GM18951 (cell line): ENCODE measurements at regions not wholly inside any gene's neighbourhood (a gene's known extent, or its start where the extent isn't known, plus 50 kb on each side); places are given as distances from the start of the nearest gene placed in this dataset.

Experiments
- POLR2A ChIP-seq: IDR thresholded peaks from 4 replicates; pipeline ENCODE4 v1.6.1; 2011; ENCODE audit warnings: mild to moderate bottlenecking; ENCODE audit not compliant: insufficient read length, insufficient read depth; ENCODE audit errors: extremely low read depth
- in situ Hi-C: fragments of 300-500 bp; cut with MboI; formaldehyde crosslinking; loops from one replicate; pipeline ENCODE4 v1.12.0; 2022; ENCODE audit warnings: low sequenced_read_pairs, mixed read lengths, inconsistent platforms; ENCODE audit not compliant: unreplicated experiment

DNA sequence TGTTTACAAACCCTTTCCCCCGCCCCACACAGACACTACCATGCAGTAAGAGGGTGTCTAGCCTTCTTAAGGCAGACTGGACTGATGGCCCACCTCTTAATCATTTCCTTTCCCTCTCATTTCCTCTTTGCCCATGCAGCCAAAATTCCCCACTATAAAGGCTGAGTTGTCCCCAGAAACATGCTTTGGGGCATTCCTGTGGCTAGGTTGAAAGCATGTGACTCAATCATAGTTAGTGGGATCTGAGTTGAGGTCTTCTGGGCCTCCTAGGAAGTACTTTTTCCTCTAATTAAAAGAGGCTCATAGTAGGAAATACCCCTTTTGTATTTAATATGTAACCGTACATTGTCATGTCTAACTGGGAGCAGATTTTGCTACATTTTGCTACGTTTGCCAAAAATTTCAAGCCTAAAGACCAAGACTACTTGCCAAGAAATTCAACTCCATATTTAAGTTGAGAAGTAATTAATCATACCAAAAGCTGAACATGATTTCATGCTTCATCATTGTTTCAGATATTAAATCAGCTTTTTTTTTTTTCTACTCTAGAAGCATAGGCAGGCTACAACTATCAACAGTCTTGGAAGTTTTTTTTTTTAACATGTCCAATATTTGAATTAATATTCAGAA lies 174.7 kb downstream of the ADGRL4 start:
- TF ChIP-seq POLR2A: no peak
- in situ Hi-C loops: loop anchor here (25.0 kb wide), 1 partner anchor 530 kb away; no protein-coding TSS in a partner anchor

DNA sequence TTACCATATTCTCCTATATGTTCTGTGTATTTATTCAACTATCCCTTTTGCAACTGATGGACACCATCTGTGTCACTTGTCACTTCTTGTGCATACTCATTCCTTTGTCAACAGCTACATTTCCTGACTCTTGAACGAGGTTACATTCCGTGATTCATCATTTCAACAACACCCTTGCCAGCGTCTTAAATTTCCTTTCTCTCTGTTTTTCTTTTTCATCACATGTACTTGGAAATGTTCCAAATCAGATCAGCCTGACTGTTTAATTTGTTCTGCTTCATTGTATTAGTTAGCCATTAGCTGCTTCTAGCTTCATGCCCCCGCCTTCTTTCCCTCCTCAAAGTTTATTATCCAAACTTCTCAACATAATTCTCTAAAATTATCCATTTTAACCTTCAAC lies 173.0 kb downstream of the ADGRL4 start:
- TF ChIP-seq POLR2A: no peak
- in situ Hi-C loops: loop anchor here (25.0 kb wide), 1 partner anchor 529 kb away; no protein-coding TSS in a partner anchor

DNA sequence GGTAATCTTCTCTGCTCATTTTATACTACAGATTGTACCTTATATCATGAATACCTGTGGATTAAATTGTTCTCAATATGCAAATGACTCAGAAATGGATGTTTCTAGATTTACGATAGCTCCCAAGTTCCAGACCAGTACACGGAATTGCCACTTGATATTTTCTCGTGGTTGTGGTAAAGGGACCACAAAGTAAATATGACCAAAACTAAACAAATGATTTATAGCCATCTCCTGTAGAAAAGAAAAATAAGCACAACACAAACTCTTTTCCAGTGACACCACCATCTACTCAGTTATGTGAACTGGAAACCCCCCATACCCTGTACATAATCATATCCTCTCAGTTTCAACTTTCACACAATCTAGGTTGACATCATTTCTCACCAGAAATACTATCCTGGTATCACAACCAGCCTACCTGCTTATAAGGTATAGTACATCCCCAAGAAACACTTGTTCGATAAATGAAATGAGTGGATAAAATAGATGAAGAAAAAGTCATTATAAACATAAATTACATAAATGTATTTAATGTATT lies 172.3 kb downstream of the ADGRL4 start:
- no peak for TF ChIP-seq POLR2A

DNA sequence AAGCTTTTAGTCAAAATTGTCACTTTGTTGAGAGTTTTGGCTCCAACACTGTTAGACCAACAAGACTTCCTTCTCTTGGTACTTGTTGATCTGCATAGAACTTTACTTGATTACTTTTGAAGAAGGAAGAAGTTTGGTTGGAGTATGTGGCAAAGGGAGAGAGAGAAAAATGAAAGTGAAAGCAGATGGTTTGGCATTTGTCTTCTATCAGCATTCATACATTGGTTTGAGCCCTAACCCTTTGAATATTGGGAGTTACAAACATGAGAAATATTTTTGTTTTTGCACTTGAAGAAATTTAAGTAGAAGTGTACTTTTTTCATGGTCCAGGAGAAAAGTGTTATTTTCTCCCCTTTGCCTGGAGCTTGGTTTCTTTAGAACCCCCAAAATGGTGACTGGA lies 169.8 kb downstream of the ADGRL4 start:
- in situ Hi-C loops: loop anchor here (25.0 kb wide), 1 partner anchor 526 kb away; no protein-coding TSS in a partner anchor
- no peak for TF ChIP-seq POLR2A

More for the DNA sequence above, 172.3 kb downstream of the ADGRL4 start:
- in situ Hi-C loops: loop anchor here (25.0 kb wide), 1 partner anchor 528 kb away; no protein-coding TSS in a partner anchor

DNA sequence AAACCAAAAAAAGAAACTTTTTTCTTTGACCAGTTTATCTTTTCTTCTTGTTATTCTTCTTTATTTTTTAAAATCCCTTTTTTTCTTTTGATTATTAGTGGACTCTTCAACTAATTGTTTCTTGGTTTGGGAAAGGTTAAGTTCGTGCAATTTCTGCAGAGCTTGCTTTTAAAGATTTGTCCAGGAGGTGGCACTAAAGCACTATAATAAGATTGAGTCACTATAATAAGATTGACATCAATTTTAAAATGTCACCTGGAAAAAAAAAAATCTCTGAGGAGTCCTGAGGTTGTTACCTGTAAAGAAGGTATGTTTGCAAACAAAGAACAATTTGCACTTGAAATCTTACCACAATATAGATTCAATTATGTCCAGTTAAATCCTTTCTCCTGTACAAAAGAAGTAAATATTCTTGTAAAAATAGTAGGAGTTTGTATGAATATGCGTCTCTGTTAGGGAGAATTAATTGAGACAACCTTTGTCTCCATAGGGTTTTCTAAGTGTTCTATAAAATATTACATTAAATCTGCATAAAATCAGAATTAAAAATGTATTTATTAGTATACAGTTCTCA lies 166.7 kb downstream of the ADGRL4 start:
- in situ Hi-C loops: loop anchor here (25.0 kb wide), 1 partner anchor 523 kb away; no protein-coding TSS in a partner anchor
- no peak for TF ChIP-seq POLR2A
